GM12878 (cell line): ENCODE measurements at regions not wholly inside any gene's neighbourhood (a gene's known extent, or its start where the extent isn't known, plus 50 kb on each side); places are given as distances from the start of the nearest gene placed in this dataset.

Experiments
- ATAC-seq: fragments of 200-7000 bp; cut with Tn5 transposase; 3 replicates; pipeline ENCODE4 v1.9.1; 2020; ENCODE audit warnings: mild to moderate bottlenecking, moderate library complexity
- BruUV-seq: library from RNA; stranded (reverse); fragments of 400-500 nt; replicated peaks from 2 replicates; lab custom pipeline; 2021; lab: Mats Ljungman, UMichigan
- CTCF ChIA-PET: fragments of 300-600 bp; sonication (Branson Sonifier 250); formaldehyde crosslinking; extraction: SDS; loops from one replicate; lab custom pipeline; 2021; ENCODE audit warnings: inconsistent platforms; lab: Yijun Ruan, JAX
- POLR2A ChIA-PET: fragments of 350-600 bp; formaldehyde crosslinking; extraction: SDS; loops from one replicate; lab custom pipeline; 2021; ENCODE audit warnings: inconsistent platforms; lab: Charles Lee
- RAD21 ChIA-PET: fragments of 300-600 bp; sonication (Branson Sonifier 250); formaldehyde crosslinking; loops from one replicate; lab custom pipeline; 2023; ENCODE audit warnings: antibody characterized with exemption; ENCODE audit not compliant: unreplicated experiment; lab: Charles Lee
- SMC1A ChIA-PET: fragments of 300-600 bp; sonication (Branson Sonifier 250); formaldehyde crosslinking; loops from one replicate; lab custom pipeline; 2023; ENCODE audit not compliant: unreplicated experiment, uncharacterized antibody; lab: Charles Lee
- DNase-seq: peaks from one replicate; pipeline ENCODE4 v3.0.0-alpha.2; 2011; ENCODE audit warnings: low read depth, low spot score
- FAIRE-seq: peaks from 3 replicates; lab custom pipeline; 2011; peaks lifted over from hg19 to GRCh38; lab: Jason Lieb, UNC
- H2AFZ ChIP-seq: 2 replicates; pipeline ENCODE4 v1.6.0; 2011; ENCODE audit warnings: low read depth, low read length, control low read depth; ENCODE audit not compliant: control insufficient read depth
- H3K27ac ChIP-seq: 2 replicates; pipeline ENCODE4 v1.5.1; 2011; ENCODE audit warnings: control low read depth; ENCODE audit not compliant: control insufficient read depth, insufficient read depth
- H3K27me3 ChIP-seq, 2 experiments: replicated peaks in 1 of 2; 2 replicates each; pipeline versions ENCODE4 v1.6.0 to v1.6.1; 2011; ENCODE audit warnings: low read length in 1 of 2; ENCODE audit not compliant: control insufficient read depth in 2 of 2, insufficient read depth in 2 of 2
- H3K36me3 ChIP-seq, 2 experiments: 2 replicates each; pipeline ENCODE4 v1.5.1; 2011; ENCODE audit warnings: low read length in 1 of 2; ENCODE audit not compliant: control insufficient read depth in 2 of 2, insufficient read depth in 2 of 2
- H3K4me1 ChIP-seq: 2 replicates; pipeline ENCODE4 v1.6.1; 2011; ENCODE audit warnings: mild to moderate bottlenecking, low read length, moderate library complexity, mixed read lengths; ENCODE audit not compliant: control insufficient read depth, insufficient read depth
- H3K4me2 ChIP-seq: 2 replicates; pipeline ENCODE4 v1.6.0; 2011; ENCODE audit warnings: control low read depth; ENCODE audit not compliant: control insufficient read depth, insufficient read depth
- H3K4me3 ChIP-seq: fragments of 200-600 bp; sonication (generic); 2 replicates; pipeline ENCODE4 v1.5.1; 2016
- H3K79me2 ChIP-seq: 2 replicates; pipeline ENCODE4 v1.6.0; 2011; ENCODE audit warnings: low read length; ENCODE audit not compliant: control insufficient read depth, insufficient read depth
- H3K9ac ChIP-seq: 2 replicates; pipeline ENCODE4 v1.8.0; 2011; ENCODE audit warnings: low read length, control low read depth, mixed read lengths; ENCODE audit not compliant: control insufficient read depth, insufficient read depth
- H3K9me3 ChIP-seq: replicated peaks from 3 replicates; pipeline ENCODE4 v1.5.1; 2011; ENCODE audit warnings: mild to moderate bottlenecking, low read length; ENCODE audit not compliant: control insufficient read depth, insufficient read depth
- H4K20me1 ChIP-seq: 2 replicates; pipeline ENCODE4 v1.6.0; 2011; ENCODE audit not compliant: control insufficient read depth, insufficient read depth
- CHD4 ChIP-seq: fragments of 200-600 bp; sonication (generic); IDR thresholded peaks from 2 replicates; pipeline ENCODE4 v1.6.1; 2016; ENCODE audit warnings: mild to moderate bottlenecking
- EZH2 ChIP-seq: IDR thresholded peaks from 2 replicates; pipeline ENCODE4 v1.6.1; 2012; ENCODE audit warnings: low read depth, mild to moderate bottlenecking, control low read depth, inconsistent platforms, low read length, borderline replicate concordance; ENCODE audit not compliant: control insufficient read depth
- HCFC1 ChIP-seq: fragments of 150-350 bp; IDR thresholded peaks from 2 replicates; pipeline ENCODE4 v1.6.1; 2014; ENCODE audit warnings: low read length
- NBN ChIP-seq: fragments of 450-650 bp; IDR thresholded peaks from 2 replicates; pipeline ENCODE4 v1.6.1; 2016
- NFXL1 ChIP-seq: fragments of 450-650 bp; IDR thresholded peaks from 2 replicates; pipeline ENCODE4 v1.6.1; 2017; ENCODE audit warnings: antibody characterized with exemption, mild to moderate bottlenecking, borderline replicate concordance
- NRF1 ChIP-seq: conservative IDR thresholded peaks from 2 replicates; pipeline ENCODE4 v1.6.1; 2011; ENCODE audit warnings: mild to moderate bottlenecking, low read depth, low read length, improper control_type of control experiment
- PAX5 ChIP-seq: IDR thresholded peaks from 2 replicates; pipeline ENCODE4 v1.6.1; 2011; ENCODE audit warnings: low read depth, low read length, borderline replicate concordance
- PML ChIP-seq: IDR thresholded peaks from 2 replicates; pipeline ENCODE4 v1.6.1; 2012; ENCODE audit warnings: low read length, inconsistent platforms
- SIX5 ChIP-seq: IDR thresholded peaks from 2 replicates; pipeline ENCODE4 v1.6.1; 2011; ENCODE audit warnings: mild to moderate bottlenecking, low read depth, low read length, moderate library complexity; ENCODE audit not compliant: severe bottlenecking
- SMAD1 ChIP-seq: fragments of 450-650 bp; IDR thresholded peaks from 2 replicates; pipeline ENCODE4 v1.6.1; 2018; ENCODE audit warnings: mild to moderate bottlenecking, low read depth; ENCODE audit not compliant: partially characterized antibody
- SMC3 ChIP-seq: IDR thresholded peaks from 2 replicates; pipeline ENCODE4 v1.6.1; 2011; ENCODE audit warnings: low read length, improper control_type of control experiment, borderline replicate concordance
- SP1 ChIP-seq: IDR thresholded peaks from one replicate; pipeline ENCODE4 v1.6.1; 2011; ENCODE audit warnings: low read depth, low read length
- TAF1 ChIP-seq: IDR thresholded peaks from 2 replicates; pipeline ENCODE4 v1.6.1; 2011; ENCODE audit warnings: mild to moderate bottlenecking, low read depth, low read length, borderline replicate concordance
- ZBED1 ChIP-seq: IDR thresholded peaks from 2 replicates; pipeline ENCODE4 v1.6.1; 2016; ENCODE audit warnings: borderline replicate concordance
- ZNF24 ChIP-seq: fragments of 450-650 bp; IDR thresholded peaks from 2 replicates; pipeline ENCODE4 v1.6.1; 2017; ENCODE audit warnings: antibody characterized with exemption, mild to moderate bottlenecking
- ZSCAN29 ChIP-seq: fragments of 450-650 bp; IDR thresholded peaks from 2 replicates; pipeline ENCODE4 v1.6.1; 2017; ENCODE audit warnings: mild to moderate bottlenecking, moderate library complexity
- WGBS: methylation state at CpG from one replicate; pipeline ENCODE4 v1.1.6; 2016; ENCODE audit warnings: low lambda C conversion rate; ENCODE audit not compliant: insufficient replicate concordance, insufficient coverage; ENCODE audit errors: missing lambda C conversion rate; 5-methylcytosine and 5-hydroxymethylcytosine counted together
- in situ Hi-C: fragments of 300-500 bp; cut with MboI; formaldehyde crosslinking; loops from 9 replicates; pipeline ENCODE4 v1.14.3; 2018; ENCODE audit warnings: mixed read lengths
- intact Hi-C: fragments of 100-400 bp; cut with micrococcal nuclease; formaldehyde crosslinking; loops from one replicate; pipeline ENCODE4 v1.14.2; 2022; ENCODE audit not compliant: unreplicated experiment
- TF ChIP-seq, protein P1 (sequence below): fragments of 450-650 bp; IDR thresholded peaks from 2 replicates; pipeline ENCODE4 v1.6.1; 2017; ENCODE audit warnings: antibody characterized with exemption, mild to moderate bottlenecking, moderate library complexity
- TF ChIP-seq, protein P2 (sequence below): IDR thresholded peaks from 2 replicates; pipeline ENCODE4 v1.6.1; 2011; ENCODE audit warnings: borderline replicate concordance, low read depth, mild to moderate bottlenecking, moderate library complexity, low read length; ENCODE audit not compliant: insufficient read depth, poor library complexity, severe bottlenecking
- TF ChIP-seq, protein P3 (sequence below): fragments of 450-650 bp; IDR thresholded peaks from 2 replicates; pipeline ENCODE4 v1.6.1; 2016; ENCODE audit warnings: mild to moderate bottlenecking

DNA sequence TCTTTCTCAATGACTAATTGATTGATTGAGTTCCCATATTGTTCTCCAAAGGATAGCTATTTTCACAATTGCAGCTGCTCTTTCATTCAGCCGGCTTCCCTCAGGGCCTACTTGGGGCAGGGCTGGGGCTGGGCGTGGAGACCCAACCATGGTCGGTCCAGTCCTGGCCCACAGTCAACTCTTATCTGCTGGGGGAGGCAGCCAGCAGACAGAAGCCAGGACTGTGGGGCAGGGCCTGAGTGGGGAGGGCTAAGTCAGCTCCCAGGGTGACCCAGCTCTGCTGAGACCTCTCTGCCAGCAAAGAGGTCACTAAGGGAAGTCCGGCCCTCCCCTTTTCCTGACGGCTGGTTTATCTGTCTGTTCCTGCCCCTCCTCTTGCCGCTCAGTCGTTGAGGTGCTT, 735.2 kb downstream of the TBC1D22A start:
- WGBS = 17% methylated on average over 7 of the region's 7 CpGs
- CTCF ChIA-PET = no interaction called here
- POLR2A ChIA-PET = no interaction called here

More for the DNA sequence above, 735.2 kb downstream of the TBC1D22A start:
- RAD21 ChIA-PET = no interaction called here
- no peak overlapping the region for H2AFZ ChIP-seq
- no peaks in the 10 kb centered on the region for H3K79me2 ChIP-seq
- no peaks in the 10 kb centered on the region for H3K4me1 ChIP-seq
- no peaks in the 10 kb centered on the region; the same call in 2 of the 3 replicates for H3K9me3 ChIP-seq
- no peak for ATAC-seq
- no peak overlapping the region for H3K4me3 ChIP-seq
- no peak overlapping the region for H3K4me2 ChIP-seq
- no peaks in the 10 kb centered on the region for H4K20me1 ChIP-seq
- in situ Hi-C loops = no loop called here
- intact Hi-C loops = no loop called here
- SMC1A ChIA-PET = no interaction called here
- H3K27ac ChIP-seq = no peak overlapping the region
- no peaks in the 10 kb centered on the region for H3K27me3 ChIP-seq
- BruUV-seq = no TSS peak
- H3K36me3 ChIP-seq = no peaks in the 10 kb centered on the region
- no peak for DNase-seq
- TF ChIP-seq, protein P1, sequence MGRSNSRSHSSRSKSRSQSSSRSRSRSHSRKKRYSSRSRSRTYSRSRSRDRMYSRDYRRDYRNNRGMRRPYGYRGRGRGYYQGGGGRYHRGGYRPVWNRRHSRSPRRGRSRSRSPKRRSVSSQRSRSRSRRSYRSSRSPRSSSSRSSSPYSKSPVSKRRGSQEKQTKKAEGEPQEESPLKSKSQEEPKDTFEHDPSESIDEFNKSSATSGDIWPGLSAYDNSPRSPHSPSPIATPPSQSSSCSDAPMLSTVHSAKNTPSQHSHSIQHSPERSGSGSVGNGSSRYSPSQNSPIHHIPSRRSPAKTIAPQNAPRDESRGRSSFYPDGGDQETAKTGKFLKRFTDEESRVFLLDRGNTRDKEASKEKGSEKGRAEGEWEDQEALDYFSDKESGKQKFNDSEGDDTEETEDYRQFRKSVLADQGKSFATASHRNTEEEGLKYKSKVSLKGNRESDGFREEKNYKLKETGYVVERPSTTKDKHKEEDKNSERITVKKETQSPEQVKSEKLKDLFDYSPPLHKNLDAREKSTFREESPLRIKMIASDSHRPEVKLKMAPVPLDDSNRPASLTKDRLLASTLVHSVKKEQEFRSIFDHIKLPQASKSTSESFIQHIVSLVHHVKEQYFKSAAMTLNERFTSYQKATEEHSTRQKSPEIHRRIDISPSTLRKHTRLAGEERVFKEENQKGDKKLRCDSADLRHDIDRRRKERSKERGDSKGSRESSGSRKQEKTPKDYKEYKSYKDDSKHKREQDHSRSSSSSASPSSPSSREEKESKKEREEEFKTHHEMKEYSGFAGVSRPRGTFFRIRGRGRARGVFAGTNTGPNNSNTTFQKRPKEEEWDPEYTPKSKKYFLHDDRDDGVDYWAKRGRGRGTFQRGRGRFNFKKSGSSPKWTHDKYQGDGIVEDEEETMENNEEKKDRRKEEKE = no peak
- TF ChIP-seq NFXL1 (no peak), NRF1 (no peak), SIX5 (no peak), HCFC1 (no peak), CHD4 (no peak), EZH2 (no peak), SMC3 (no peak), TAF1 (no peak), SP1 (no peak), PAX5 (no peak), ZBED1 (no peak), PML (no peak), SMAD1 (no peak), NBN (no peak), ZSCAN29 (no peak), ZNF24 (no peak)
- TF ChIP-seq, protein P2, sequence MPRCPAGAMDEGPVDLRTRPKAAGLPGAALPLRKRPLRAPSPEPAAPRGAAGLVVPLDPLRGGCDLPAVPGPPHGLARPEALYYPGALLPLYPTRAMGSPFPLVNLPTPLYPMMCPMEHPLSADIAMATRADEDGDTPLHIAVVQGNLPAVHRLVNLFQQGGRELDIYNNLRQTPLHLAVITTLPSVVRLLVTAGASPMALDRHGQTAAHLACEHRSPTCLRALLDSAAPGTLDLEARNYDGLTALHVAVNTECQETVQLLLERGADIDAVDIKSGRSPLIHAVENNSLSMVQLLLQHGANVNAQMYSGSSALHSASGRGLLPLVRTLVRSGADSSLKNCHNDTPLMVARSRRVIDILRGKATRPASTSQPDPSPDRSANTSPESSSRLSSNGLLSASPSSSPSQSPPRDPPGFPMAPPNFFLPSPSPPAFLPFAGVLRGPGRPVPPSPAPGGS = no peak
- TF ChIP-seq, protein P3, sequence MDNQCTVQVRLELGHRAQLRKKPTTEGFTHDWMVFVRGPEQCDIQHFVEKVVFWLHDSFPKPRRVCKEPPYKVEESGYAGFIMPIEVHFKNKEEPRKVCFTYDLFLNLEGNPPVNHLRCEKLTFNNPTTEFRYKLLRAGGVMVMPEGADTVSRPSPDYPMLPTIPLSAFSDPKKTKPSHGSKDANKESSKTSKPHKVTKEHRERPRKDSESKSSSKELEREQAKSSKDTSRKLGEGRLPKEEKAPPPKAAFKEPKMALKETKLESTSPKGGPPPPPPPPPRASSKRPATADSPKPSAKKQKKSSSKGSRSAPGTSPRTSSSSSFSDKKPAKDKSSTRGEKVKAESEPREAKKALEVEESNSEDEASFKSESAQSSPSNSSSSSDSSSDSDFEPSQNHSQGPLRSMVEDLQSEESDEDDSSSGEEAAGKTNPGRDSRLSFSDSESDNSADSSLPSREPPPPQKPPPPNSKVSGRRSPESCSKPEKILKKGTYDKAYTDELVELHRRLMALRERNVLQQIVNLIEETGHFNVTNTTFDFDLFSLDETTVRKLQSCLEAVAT = no peak
- TF ChIP-seq, all 136 proteins: peak for 0
- no peak for FAIRE-seq
- no peak overlapping the region for H3K9ac ChIP-seq
